Stimulated activated CD8-positive, alpha-beta memory T cell treated with anti-CD3 and anti-CD28 coated beads, Interleukin-2, amount 100 ng/mL, for 48 hours (primary cell): ENCODE measurements at regions not wholly inside any gene's neighbourhood (a gene's known extent, or its start where the extent isn't known, plus 50 kb on each side); places are given as distances from the start of the nearest gene placed in this dataset.
"Not testable (repeated sequence)": the region's sequence is repeated elsewhere in the genome, so short reads cannot be mapped to it uniquely, and the experiment has no call there.

Experiments
- DNase-seq, 2 donors: peaks; one replicate each; pipeline ENCODE4 v3.0.0-alpha.2; 2020; ENCODE audit warnings: low read depth in 2 of 2

- DNase-seq = no peak
Measured at GRCh38 chr2:180695586-180696401, 284.6 kb upstream of the UBE2E3 start.

- no peak for DNase-seq
Measured at GRCh38 chr2:180694445-180695421, 285.7 kb upstream of the UBE2E3 start.

GRCh38 chr2:180692322-180692721, 288.1 kb upstream of the UBE2E3 start:
- DNase-seq = no peak

- not testable (repeated sequence) for DNase-seq
Measured at GRCh38 chr2:180691855-180692223, 288.6 kb upstream of the UBE2E3 start.

- not testable (repeated sequence) for DNase-seq
Measured at GRCh38 chr2:180691186-180691854, 289.1 kb upstream of the UBE2E3 start.

GRCh38 chr2:180690611-180691010, 289.8 kb upstream of the UBE2E3 start:
- DNase-seq = no peak

- no peak for DNase-seq
Measured at GRCh38 chr2:180682871-180683270, 297.5 kb upstream of the UBE2E3 start.

GRCh38 chr2:180679693-180680092, 300.7 kb upstream of the UBE2E3 start:
- no peak for DNase-seq

GRCh38 chr2:180678625-180678972, 301.8 kb upstream of the UBE2E3 start:
- no peak for DNase-seq

- DNase-seq = no peak
Measured at GRCh38 chr2:180677930-180678624, 302.3 kb upstream of the UBE2E3 start.

GRCh38 chr2:180677200-180677599, 303.2 kb upstream of the UBE2E3 start:
- no peak for DNase-seq

GRCh38 chr2:180676520-180677025, 303.8 kb upstream of the UBE2E3 start:
- DNase-seq = no peak

GRCh38 chr2:180675170-180675569, 305.2 kb upstream of the UBE2E3 start:
- DNase-seq = no peak

- no peak for DNase-seq
Measured at GRCh38 chr2:180672377-180672776, 308.0 kb upstream of the UBE2E3 start.

- no peak for DNase-seq
Measured at GRCh38 chr2:180670302-180671003, 310.0 kb upstream of the UBE2E3 start.

GRCh38 chr2:180669016-180669415, 311.4 kb upstream of the UBE2E3 start:
- no peak for DNase-seq

- no peak for DNase-seq
Measured at GRCh38 chr2:180664507-180664906, 315.9 kb upstream of the UBE2E3 start.

GRCh38 chr2:180662941-180663471, 317.4 kb upstream of the UBE2E3 start:
- DNase-seq = no peak

- DNase-seq = no peak
Measured at GRCh38 chr2:180662521-180662920, 317.9 kb upstream of the UBE2E3 start.

- no peak for DNase-seq
Measured at GRCh38 chr2:180661686-180662030, 318.7 kb upstream of the UBE2E3 start.
